GM18907 (cell line): ENCODE measurements at regions not wholly inside any gene's neighbourhood (a gene's known extent, or its start where the extent isn't known, plus 50 kb on each side); places are given as distances from the start of the nearest gene placed in this dataset.

Source experiments
- ATAC-seq: cut with Tn5 transposase; IDR thresholded peaks from one replicate; pipeline ENCODE4 v1.9.1; 2021; ENCODE audit warnings: mild to moderate bottlenecking, moderate library complexity; ENCODE audit not compliant: unreplicated experiment

GRCh38 chr12:24480766-24481449, 468.0 kb downstream of the BCAT1 start:
- no peak for ATAC-seq

GRCh38 chr12:24479131-24479530, 469.8 kb downstream of the BCAT1 start:
- no peak for ATAC-seq

DNA sequence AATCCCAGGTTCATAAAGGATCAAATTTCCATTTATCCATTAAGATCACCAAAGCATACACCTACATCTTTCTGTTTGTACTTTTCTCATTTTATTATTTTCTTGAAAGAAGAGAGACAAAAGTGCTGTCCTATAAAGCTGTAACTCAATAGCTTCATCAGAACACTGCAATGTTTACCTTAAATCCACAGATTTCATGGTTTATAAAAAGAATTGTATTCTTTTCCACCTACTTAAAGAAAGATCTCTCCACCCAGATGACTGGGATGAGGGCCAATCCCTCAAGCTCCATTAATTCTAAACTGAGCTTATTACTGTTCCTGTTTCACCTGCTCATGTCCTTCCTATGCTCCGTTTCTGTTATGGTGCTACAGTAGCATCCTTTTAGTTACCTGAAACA, 470.6 kb downstream of the BCAT1 start:
- no peak for ATAC-seq

DNA sequence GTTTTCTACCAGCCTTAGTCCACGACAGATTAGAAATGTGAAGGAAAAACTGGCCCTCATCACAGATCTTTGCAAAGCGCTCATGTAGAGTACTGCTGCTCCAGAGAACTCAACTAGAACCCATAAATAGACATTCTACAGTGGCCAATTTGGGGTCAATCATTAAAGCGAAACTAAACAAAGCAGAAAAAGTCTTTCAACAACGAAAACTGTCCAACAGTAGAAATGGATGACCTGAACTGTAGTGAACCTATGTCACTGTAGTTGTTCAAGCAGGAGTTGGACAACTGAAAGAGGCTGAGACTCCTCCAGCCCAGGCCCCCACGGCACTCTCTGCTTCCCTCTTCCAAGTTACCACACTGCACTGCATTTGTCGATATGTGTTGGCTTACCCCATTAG, 472.6 kb downstream of the BCAT1 start:
- no peak for ATAC-seq

DNA sequence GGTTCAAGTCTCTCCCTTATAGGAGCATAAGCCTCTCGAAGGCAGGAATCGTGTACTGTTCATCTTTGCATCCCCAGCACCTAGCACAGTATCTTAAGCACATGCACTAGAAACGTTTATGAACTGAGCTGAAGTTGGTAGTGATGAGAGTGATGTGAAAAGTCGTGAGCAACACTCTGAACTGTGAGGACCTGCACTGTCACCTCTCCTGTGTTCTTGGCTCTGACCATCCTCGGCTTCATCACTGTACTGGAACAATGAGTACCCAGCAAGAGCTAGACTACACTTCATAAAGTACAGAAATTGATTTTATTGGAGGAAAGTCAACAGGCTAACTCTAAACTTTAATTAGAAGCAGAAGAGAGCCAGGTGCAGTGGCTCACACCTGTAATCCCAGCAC, 473.6 kb downstream of the BCAT1 start:
- no peak for ATAC-seq

- ATAC-seq: no peak
Observed at GRCh38 chr12:24473097-24473496, 475.8 kb downstream of the BCAT1 start.

DNA sequence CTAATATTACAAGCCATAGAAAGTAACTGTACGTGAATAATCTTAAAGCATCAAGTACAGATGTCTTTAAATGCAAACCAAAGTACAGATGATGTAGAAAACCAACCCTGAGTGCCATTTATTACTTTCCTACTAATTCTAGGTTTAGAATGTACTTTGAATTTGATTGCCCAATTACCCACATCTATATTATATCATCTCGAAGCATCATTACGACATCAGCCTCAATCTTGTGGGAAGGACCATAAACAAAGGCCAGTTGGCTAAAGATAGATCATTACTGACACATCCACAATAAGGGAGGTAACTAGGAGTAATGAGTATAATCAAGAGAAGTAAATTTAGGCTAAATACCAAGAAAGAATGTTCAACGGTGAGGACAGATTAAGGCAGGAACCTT, 478.9 kb downstream of the BCAT1 start:
- ATAC-seq: no peak

DNA sequence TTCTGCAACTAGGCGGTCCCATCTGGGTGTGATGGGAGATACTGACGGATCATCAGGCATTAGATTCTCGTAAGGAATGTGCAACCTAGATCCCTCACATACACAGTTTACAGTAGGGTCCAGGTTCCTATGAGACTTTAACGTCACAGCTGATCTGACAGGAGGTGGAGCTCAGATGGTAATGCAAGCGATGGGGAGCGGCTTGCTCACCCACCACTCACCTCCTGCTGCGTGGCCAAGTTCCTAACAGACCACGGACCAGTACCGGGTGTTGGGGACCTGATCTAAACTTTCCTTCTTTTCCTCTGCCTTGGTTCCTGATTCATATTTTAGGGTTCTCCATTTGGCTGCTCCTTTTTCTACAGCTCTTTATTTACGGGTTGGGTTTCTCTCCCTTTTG, 479.8 kb downstream of the BCAT1 start:
- no peak for ATAC-seq

GRCh38 chr12:24467226-24467625, 481.7 kb downstream of the BCAT1 start:
- ATAC-seq: no peak

DNA sequence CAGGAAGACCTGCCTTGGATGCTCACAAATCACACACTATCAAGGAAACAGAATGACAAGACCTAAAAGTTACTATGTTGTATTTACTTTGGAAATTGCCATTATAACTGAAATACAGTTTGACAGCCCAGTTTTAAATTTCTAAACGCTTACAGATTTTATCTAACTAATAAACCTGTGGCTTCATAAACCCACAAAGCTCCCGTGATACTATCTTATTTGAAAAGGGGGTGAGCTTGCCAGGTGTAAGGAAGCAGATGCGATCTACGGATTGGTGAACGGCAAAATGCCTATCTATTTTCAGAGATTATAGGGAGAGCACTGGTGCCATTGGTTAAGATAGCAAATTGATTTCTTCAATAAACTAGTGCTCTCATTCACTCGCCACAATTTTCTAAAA, 485.5 kb downstream of the BCAT1 start:
- no peak for ATAC-seq

DNA sequence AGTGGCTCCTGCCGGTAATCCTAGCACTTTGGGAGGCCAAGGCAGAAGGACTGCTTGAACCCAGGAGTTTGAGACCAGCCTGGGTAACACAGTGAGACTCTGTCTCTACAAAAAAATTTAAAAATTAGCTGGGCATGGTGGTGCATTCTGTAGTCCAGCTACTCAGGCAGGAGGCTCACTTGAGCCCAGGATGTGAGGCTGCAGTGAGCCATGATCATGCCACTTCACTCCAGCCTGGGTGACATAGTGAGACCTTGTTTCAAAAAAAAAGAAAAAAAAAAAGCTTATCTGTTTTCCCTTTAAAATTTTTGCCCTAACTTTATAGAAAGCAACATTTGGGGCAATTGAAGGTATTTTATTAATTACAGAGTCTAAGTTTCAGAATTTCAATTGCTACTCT, 486.0 kb downstream of the BCAT1 start:
- ATAC-seq: no peak

DNA sequence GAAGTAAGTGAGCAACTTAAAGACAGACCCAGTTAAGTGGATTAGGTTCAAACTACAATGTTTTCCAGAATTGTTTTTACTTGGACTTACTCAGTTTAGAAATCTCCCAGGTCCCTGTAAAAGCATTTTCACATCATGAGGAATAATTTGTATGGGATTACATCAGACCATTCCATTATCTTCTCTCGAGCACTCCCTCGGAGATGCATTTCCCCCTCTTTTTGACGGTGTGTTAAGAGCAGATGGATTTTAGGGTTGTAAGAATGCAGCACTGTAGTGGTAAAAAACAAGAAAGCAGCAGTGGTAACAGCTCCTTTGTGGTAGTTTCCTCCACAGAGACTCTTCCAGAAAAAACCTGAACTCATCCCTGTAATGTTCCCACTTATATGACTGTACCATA, 488.4 kb downstream of the BCAT1 start:
- no peak for ATAC-seq

- ATAC-seq: no peak
Observed at GRCh38 chr12:24460099-24460498, 488.8 kb downstream of the BCAT1 start.

- no peak for ATAC-seq
Observed at GRCh38 chr12:24455811-24456210, 493.1 kb downstream of the BCAT1 start.

- no peak for ATAC-seq
Observed at GRCh38 chr12:24447678-24448077, 498.2 kb upstream of the SOX5 start.

DNA sequence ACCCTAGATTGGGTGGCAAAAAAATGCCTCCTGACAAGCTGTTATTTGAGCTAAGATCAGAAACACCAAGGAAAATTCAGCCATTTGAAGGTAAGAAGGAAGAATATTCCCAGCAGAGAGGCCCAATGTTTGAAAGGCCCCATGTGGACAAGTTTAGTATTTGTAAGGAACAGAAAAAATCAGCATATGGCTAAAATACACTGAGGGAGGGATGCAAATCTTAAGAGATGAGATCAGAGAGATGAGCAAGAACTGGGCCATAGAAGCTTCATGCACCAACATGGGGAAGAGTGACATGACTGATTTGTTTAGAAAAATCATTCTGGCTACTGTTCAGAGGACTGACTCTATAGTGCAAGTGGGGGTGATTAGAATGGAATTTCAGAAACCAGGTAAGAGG, 496.8 kb upstream of the SOX5 start:
- no peak for ATAC-seq

DNA sequence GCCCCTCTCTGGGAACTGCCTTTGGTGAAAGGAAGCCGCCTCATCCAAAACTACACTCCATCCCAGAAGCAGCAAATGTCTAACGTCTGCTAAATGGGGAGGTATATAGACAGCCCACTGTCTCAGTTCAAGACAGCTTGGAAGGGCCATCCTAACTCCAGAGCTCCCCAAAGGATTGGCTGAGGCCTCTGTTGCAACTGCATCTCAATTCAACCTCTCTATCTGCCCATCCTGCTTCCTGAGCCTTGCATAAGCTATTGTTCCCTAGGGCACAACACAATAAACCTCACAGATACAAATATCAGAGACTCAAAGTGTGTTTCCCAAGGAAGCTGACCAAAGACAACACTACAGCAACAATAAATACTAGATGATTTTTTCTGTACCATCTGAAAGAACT, 495.2 kb upstream of the SOX5 start:
- no peak for ATAC-seq

DNA sequence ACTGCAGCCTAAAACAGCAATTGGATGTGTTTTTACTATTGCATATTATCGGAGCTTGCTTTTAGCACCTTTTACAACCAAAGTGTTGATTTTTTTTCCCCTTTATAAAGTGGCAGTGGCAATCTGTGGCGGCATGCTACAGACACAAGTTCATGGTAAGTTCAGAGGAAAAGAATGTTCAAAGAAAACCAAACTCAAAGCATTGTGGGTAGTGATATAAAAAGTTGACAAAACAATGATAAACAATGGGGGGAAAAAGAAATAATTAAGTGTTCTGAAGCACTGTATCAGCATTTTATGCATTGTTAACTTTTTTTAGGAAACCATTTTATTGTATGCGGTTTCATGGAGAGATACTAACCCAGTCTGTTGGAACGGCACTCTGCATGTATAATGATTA, 492.0 kb upstream of the SOX5 start:
- no peak for ATAC-seq

DNA sequence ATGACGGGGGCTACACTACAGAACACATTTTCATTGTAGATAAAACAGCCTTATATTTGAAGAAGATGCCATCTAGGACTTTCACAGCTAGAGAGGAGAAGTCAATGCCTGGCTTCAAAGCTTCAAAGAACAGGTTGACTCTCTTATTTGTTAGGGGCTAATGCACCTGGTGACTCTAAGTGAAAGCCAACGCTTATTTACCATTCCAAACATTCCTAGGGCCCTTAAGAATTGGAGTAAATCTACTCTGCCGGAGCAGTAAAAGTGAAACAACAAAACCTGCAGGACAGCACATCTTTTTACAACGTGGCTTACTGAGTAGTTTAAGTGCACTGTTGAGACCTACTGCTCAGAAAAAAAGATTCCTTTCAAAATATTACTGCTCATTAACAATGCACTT, 487.2 kb upstream of the SOX5 start:
- no peak for ATAC-seq

DNA sequence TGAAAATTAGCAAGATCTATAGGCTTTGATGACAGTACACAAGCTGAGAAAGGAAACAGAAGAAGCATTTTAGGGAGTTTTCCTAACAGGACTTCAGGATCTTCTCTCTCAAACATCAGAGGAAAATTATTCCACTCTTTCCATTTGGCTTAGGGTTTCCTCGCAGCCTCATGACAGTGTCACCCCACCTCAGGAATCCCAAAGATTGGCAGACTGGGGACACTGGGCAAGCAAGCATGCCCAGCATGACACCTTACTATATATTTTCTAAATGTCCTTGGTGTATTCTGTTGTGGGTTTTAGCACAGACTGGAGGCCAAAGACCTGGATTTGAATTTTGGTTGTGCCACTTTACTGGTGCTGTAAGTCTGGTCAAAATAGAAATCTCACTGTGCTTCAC, 482.4 kb upstream of the SOX5 start:
- no peak for ATAC-seq

DNA sequence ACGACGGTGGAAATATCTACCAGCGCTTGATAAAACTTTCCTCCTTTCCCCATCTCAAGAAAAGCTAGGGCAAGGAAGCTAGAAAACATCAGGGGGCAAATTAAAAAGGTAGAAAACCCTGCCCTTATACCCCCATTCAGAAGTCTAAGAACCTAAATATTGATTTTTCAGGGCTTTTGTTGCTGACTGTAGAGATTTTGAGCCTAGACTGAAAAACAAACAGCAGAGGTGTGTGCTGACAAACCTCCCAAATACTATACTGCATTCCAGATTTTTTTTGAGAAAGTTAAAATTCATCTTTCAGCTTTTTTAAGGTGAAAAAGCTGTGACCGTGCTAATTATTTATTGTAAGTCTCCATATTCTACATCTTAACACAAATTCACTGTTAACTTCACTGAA, 478.3 kb upstream of the SOX5 start:
- no peak for ATAC-seq

DNA sequence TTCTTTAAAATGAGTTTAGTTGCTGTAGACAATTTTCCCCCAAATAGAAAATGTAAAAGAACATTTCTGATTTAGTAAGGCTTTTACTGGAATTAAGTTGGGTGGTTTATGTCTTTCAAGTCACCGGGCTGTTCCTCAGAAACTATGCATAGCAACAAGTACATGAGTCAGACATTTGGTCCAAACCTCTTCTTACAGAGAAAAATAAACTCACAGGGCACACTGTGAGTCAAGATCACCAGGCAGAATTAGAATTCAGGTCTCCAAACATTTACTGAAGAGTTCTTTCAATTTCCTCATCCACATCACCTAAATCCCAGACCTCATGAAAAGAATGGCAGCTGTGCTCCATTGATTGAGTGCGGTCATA, 476.1 kb upstream of the SOX5 start:
- no peak for ATAC-seq

GRCh38 chr12:24424889-24425600, 475.6 kb upstream of the SOX5 start:
- ATAC-seq: no peak
